RKO (cell line): ENCODE measurements at regions not wholly inside any gene's neighbourhood (a gene's known extent, or its start where the extent isn't known, plus 50 kb on each side); places are given as distances from the start of the nearest gene placed in this dataset.

Experiments used
- DNase-seq: peaks from one replicate; pipeline ENCODE4 v3.0.0-alpha.2; 2016; ENCODE audit warnings: low spot score

- DNase-seq = no peak
Measured at GRCh38 chr18:72470391-72470790, 73.8 kb downstream of the CBLN2 start.

GRCh38 chr18:72468021-72468710 is 76.0 kb downstream of the CBLN2 start:
- DNase-seq = no peak

DNA sequence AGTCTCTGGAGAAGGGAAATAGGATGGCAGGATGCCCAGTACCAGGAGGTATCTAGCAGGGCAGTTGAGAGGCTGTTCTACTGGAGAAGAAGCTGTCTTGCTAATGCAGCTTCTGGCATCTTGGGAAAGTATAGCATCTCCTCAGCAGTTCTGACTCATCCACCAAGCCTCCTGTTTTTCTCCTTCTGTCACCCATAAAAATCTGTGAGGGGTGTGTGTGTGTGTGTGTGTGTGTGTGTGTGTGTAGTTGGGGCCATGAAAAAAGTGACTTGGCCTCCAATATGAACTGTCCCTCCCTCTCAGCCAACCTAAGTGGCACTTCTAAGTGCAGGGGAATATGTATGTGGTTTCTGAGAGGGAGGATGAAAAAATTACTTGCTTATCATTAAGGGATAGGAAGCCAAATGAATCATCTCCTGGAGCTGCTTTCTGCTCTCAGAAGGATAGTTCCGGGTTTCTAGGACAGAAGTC is 83.9 kb downstream of the CBLN2 start:
- no peak for DNase-seq

GRCh38 chr18:72458271-72458670 is 85.9 kb downstream of the CBLN2 start:
- no peak for DNase-seq

DNA sequence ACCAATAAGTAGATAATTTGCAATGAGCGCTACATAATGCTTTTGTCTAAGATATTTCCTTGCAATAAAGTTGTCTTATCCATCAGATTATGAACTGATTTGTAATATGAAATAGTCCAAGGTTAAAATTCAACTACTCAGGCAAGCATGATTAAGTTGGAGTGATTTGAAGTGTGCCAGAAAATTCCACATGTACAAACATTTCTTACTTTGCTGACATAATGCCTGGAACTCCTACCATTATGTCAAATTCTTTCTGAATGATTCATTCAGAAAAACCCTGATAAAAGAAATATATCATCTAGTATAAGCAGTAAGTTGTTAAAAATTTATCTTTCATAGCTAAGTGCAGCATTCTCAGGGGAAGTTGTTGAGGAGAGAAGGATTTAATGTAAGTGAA is 87.3 kb downstream of the CBLN2 start:
- DNase-seq = no peak

DNA sequence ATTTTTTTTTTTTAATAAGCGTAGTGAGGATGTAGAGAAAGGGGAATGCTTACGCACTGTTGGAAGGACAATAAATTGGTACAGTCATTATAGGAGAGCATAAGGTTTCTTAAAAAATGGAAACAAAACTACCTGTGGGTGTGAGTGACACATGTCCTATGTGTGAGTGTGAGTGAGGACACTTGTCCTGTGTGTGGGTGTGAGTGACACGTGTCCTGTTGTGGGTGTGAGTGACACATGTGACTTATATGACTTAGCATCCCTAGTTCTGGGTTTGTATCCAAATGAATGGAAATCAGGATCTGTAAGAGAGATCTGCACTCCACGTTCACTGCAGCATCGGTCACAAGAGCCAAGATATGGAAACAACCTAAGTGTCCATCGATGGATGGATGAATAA is 91.8 kb downstream of the CBLN2 start:
- DNase-seq = no peak

DNA sequence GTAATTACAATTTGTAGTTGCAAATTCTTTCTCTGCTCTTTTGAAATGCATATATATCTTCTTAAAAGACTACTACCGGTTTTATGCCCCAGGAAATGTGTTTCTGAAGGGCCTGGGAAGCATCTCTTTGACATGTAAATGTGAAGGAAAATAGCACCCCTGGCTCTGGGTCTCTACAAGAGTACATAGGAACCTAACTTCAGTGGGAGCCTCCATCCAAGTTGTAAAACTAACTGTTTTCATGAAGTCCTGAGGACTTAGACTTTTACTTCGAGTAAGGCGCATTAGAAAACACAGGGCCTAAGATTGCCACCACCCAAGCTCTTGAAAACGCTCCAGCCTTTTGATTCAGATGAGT is 99.4 kb downstream of the CBLN2 start:
- DNase-seq = no peak

GRCh38 chr18:72444111-72444797 is 99.9 kb downstream of the CBLN2 start:
- no peak for DNase-seq

DNA sequence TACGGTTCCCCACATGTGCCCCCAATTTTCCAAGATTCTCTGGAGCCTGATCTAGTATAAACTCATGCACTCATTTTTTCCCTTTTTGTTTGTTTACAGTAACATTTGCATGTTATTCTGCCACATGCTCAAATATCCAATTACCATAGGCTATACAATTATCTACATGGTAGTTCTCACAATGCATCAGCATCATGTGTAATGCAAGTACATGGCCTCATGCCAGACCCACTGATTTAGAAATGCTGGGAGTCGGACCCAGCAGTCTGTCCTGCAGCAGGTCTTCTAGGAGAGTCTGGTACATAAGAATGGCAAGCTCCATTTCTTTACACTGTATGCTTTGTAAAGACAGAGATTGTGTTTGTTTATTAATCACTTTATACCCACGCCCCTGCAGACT is 107.7 kb downstream of the CBLN2 start:
- DNase-seq = no peak

DNA sequence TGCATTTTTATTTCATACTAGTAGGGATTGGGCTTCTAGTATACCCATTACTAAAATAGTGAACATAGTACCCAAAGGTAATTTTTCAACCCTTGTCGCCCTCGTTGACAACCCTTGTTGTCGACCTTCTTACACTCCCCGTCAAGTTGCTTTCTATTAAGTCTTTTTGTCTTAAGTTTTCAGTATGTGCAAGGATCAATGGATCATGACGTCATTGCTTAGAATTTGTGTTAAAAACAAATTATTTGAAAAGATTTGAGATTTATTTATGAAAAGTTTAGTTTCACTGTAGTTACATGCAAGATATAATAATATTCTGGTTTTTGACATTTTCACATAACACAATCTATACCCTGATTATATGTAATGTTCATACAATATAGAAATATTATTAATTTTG is 110.4 kb downstream of the CBLN2 start:
- no peak for DNase-seq

DNA sequence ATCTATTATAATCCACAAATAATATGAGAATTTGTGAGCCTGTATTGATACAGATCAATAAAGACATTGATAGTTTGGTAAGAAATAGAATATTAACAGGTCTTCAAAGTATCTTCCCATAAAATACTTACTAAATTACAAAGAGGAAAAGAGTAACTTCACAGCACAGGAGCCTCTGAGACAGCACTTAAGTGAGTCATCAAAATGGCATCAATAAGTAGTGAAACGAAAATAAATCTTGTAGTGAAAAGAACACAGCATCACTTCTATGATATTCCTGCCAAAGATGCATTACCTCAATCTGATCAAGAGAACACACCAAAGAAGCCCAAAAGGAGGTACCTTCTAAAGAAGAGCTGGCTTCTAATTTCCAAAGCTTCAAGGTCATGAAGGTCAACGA is 116.4 kb downstream of the CBLN2 start:
- DNase-seq = no peak

DNA sequence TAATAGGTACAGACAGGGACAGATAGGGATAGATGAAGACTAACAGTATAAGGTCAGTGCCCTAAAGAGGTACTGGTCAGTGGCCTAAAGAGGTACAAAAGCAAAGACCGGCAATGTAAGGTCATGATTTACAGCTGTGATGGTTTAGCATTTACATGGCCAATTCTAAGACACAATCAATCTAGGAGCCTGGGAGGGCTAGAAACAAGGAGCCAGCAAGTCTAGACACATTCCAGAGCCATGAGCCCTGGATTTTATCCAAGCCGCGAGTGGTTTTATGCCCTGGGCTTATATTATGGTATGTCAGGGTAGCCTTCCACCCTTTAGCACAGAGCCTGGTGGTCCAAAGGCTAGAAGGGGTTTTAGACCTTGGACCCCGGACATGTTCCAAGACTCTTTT is 124.2 kb downstream of the CBLN2 start:
- DNase-seq = no peak

GRCh38 chr18:72412927-72413326 is 131.2 kb downstream of the CBLN2 start:
- no peak for DNase-seq

DNA sequence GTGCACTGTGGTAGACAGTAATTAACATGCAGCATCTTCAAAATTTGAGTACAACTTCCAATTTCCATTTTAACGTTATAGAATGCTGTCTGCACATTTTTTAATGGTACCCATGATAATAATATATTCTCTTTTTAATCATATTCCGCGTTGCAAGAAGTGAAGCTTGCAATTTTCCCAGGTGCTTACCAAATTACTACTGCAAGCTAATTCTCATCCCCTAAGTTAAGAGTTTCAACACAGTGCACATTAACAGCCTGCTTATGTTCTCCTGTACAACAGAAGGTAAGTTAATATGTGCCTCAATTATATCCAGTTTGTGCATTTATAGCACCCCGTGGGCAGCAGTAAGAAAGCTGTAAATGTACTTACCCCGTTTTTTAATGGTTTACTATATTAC is 132.9 kb downstream of the CBLN2 start:
- DNase-seq = no peak

DNA sequence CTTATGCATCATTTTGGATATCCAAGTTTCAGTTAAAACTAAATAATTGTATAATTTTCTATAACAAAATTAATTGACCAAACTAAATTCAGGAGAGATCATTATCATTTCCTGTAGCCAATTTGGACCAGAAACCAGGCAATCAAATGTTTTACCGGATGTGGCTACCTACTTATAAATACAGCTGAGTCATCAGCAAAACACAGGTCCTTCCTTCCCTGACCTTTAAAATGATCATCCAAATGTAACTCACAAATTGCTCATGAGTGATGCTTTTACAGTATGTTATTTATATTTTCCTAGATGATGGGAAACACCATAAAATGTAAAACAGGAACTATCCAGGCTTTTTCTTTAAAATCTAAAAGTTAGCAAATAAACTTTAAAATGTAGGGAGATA is 133.7 kb downstream of the CBLN2 start:
- no peak for DNase-seq

DNA sequence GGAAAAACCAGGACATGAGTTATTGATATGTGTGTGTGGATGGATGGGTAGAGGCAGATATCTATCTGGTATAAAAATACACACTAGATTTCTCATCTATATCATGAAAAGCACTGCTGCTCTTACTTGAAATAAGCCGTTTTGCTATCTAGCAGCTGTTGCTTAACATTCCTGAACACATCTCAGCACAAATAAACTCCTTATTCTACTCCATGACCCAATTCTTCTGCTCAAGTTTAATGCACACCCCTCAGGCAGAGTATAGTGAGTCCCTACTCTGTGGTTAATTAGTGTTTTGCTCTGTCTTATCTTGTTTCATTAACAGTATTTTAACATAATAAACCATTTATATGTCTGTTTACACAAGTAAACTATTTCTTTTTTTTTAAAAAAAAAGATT is 134.2 kb downstream of the CBLN2 start:
- DNase-seq = no peak

DNA sequence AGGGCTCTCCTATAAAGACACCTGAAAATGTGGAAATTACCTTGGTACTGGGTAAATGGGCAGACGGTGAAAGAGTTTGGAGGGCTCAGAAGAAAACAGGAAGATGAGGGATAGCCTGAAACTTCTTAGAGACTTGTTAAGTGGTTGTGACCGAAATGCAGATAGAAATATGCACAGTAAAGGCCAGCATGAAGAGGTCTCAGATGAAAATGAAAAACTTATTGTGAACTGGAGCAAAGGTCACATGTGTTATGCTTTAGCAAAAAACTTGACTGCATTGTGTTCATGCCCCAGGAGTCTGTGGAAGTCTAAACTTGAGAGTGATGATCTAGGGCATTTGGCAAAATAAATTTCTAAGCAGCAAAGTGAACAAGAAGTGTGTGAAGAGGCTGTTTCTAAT is 137.1 kb downstream of the CBLN2 start:
- DNase-seq = no peak

- DNase-seq = no peak
Measured at GRCh38 chr18:72391951-72392350, 152.2 kb downstream of the CBLN2 start.

GRCh38 chr18:72391427-72391826 is 152.7 kb downstream of the CBLN2 start:
- no peak for DNase-seq

DNA sequence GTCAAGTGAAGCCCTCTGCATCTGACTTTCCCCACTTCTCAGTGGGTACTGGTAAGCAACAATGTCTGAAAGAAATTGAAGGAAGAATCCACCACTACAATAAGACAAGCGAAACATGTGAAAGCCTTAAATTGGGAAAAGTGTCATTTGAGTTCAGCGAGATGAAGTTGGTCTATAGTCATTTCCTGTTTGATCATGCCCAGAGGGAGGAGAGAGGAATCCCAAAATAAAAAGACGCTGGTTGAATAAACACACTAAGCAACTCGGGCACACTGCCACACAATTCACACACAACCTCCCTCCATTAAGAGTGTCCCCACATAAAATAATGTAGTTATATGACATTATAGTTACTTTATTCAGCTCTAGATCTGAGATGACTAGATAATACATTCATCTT is 166.1 kb downstream of the CBLN2 start:
- no peak for DNase-seq

DNA sequence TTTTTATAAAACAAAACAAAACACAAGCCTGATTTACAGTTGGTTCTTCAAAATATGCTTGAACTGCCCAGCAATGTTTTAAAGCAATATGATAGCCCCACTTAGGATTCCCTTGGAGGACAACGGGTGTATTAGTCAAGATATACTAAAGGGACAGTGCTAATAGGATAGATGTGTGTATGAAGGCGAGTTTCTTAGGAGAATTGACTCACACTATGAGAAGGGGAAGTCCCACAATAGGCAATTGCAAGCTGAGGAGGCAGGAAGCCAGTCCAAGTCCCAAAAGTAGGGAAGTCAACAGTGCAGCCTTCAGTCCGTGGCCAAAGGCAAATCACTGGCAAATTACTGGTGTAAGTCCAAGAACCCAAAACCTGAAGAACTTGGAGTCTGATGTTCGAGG is 167.9 kb downstream of the CBLN2 start:
- DNase-seq = no peak

DNA sequence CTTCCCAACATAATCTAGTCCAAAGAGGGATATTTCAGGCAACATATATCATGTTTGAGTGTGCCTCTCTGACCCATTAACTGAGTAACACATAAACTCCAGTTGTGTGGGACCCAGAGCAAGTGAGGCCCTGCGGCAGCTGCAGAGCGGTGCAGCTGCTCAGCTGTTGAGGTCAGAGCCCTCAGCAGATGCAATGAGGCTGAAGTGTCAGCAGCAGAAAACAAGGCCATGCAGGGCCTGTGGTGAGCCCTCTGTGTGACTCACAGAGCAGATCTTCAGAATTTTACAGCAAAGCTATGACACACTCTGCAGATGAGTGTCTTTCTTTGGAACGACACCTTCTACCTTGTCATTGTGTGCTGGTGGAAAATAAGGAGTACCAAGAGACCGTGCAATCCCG is 168.5 kb downstream of the CBLN2 start:
- peak; percentile 21 for DNase-seq

- no peak for DNase-seq
Measured at GRCh38 chr18:72372076-72372475, 172.1 kb downstream of the CBLN2 start.

- no peak for DNase-seq
Measured at GRCh38 chr18:72368308-72368707, 175.8 kb downstream of the CBLN2 start.
